BJ (cell line): ENCODE measurements at regions not wholly inside any gene's neighbourhood (a gene's known extent, or its start where the extent isn't known, plus 50 kb on each side); places are given as distances from the start of the nearest gene placed in this dataset.

Experiments used
- CTCF ChIA-PET: fragments of 350-600 bp; formaldehyde crosslinking; extraction: SDS; loops from one replicate; lab custom pipeline; 2021; ENCODE audit warnings: antibody characterized with exemption, inconsistent platforms; lab: Yijun Ruan, JAX
- POLR2A ChIA-PET: fragments of 300-600 bp; sonication (Branson Sonifier 250); formaldehyde crosslinking; extraction: SDS; loops from one replicate; lab custom pipeline; 2021; ENCODE audit warnings: antibody characterized with exemption; lab: Charles Lee
- DNase-seq: peaks from one replicate; pipeline ENCODE4 v3.0.0-alpha.2; 2011; ENCODE audit warnings: low read depth
- H3K27me3 ChIP-seq: 2 replicates; pipeline ENCODE4 v1.6.0; 2011; ENCODE audit warnings: low read length; ENCODE audit not compliant: control insufficient read depth, insufficient read depth
- H3K36me3 ChIP-seq: 2 replicates; pipeline ENCODE4 v1.5.1; 2011; ENCODE audit warnings: low read length; ENCODE audit not compliant: control insufficient read depth, insufficient read depth
- H3K4me3 ChIP-seq: 2 replicates; pipeline ENCODE4 v1.5.1; 2011; ENCODE audit warnings: low read depth, mild to moderate bottlenecking, control low read depth, low read length
- CTCF ChIP-seq: IDR thresholded peaks from 2 replicates; pipeline ENCODE4 v1.5.1; 2011; ENCODE audit warnings: low read depth, mild to moderate bottlenecking, control low read depth, inconsistent platforms, low read length, moderate library complexity; ENCODE audit not compliant: insufficient read depth

GRCh38 chr1:53383136-53383870 is 55.4 kb upstream of the LRP8 start:
- TF ChIP-seq CTCF: no peak
- H3K27me3 ChIP-seq: peaks cover 6% of the 10 kb centered on the region
- H3K36me3 ChIP-seq: no peaks in the 10 kb centered on the region
- no peak for DNase-seq
- ChIA-PET CTCF (interaction anchor here (1.1 to 1.9 kb wide), 3 partner anchors 10 to 105 kb away, joined by 4 to 7 read pairs (median 6); no protein-coding TSS in a partner anchor), POLR2A (no interaction called here)
- no peak overlapping the region for H3K4me3 ChIP-seq

GRCh38 chr1:53384796-53385195 is 56.9 kb upstream of the LRP8 start:
- no peak overlapping the region for H3K4me3 ChIP-seq
- CTCF ChIA-PET: no interaction called here
- no peak for TF ChIP-seq CTCF
- H3K36me3 ChIP-seq: no peaks in the 10 kb centered on the region
- peaks cover 6% of the 10 kb centered on the region for H3K27me3 ChIP-seq
- no peak for DNase-seq
- POLR2A ChIA-PET: no interaction called here

- no peak for DNase-seq
- Histone ChIP-seq H3K4me3 (no peak overlapping the region), H3K36me3 (no peaks in the 10 kb centered on the region), H3K27me3 (peaks cover 6% of the 10 kb centered on the region)
- CTCF ChIA-PET: interaction anchor here (1.2 kb wide), 2 partner anchors 95 to 107 kb away, joined by 3 to 5 read pairs; no protein-coding TSS in a partner anchor
- POLR2A ChIA-PET: no interaction called here
- TF ChIP-seq CTCF: no peak
Observed at GRCh38 chr1:53385276-53386225, 57.7 kb upstream of the LRP8 start.

- ChIA-PET CTCF (interaction anchor here (1.2 kb wide), 1 partner anchor 111 kb away, joined by 6 read pairs; no protein-coding TSS in a partner anchor), POLR2A (no interaction called here)
- H3K4me3 ChIP-seq: no peak overlapping the region
- H3K27me3 ChIP-seq: peaks cover 6% of the 10 kb centered on the region
- no peaks in the 10 kb centered on the region for H3K36me3 ChIP-seq
- TF ChIP-seq CTCF: no peak
- DNase-seq: no peak
Observed at GRCh38 chr1:53388963-53389362, 61.1 kb upstream of the LRP8 start.

DNA sequence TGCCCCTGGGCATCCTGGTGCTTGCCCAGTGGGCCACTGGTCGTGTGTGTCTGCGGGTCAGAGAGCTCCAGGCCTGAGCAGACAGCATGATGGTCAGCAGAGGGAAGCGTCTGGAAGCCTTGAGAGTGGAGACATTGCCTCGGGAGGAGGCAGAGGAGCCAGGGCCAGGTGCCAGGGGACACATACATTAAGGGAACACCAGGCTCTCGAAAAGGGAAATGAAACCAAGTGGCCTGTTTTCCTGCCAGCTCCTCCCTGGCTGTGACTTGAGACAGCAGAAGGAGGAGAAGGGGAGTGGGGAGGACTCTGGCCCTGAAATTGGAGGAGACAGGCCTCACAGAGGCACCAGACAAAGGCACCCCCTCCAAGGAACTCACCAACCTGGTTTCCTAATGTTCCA is 62.4 kb upstream of the LRP8 start:
- POLR2A ChIA-PET: no interaction called here
- no peak for TF ChIP-seq CTCF
- peaks cover 6% of the 10 kb centered on the region for H3K27me3 ChIP-seq
- DNase-seq: no peak
- CTCF ChIA-PET: interaction anchor here (0.9 to 5.0 kb wide), 2 partner anchors 112 to 115 kb away, joined by 3 to 110 read pairs; no protein-coding TSS in a partner anchor
- H3K36me3 ChIP-seq: no peaks in the 10 kb centered on the region
- H3K4me3 ChIP-seq: no peak overlapping the region
